ENCODE measurements at regions not wholly inside any gene's neighbourhood (a gene's known extent, or its start where the extent isn't known, plus 50 kb on each side); places are given as distances from the start of the nearest gene placed in this dataset.

DNA sequence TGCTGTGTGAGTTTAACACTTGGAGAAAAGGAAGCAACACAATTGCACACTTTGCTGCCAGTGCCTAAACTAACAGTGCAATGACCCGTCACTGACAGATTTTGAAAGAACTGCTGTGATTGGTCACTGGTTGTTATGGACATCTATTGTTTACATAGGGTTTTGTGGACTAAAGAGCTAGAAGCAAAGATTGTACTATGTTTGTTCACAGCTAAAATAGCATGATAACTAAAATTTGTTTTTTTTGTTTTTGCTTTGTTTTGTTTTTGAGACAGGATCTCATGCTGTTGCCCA, 112.4 kb upstream of the GOLGA8J start:
- no peak for DNase-seq
- H3K9me3 Mint-ChIP-seq, result no peaks in the 10 kb centered on the region
- no peaks in the 10 kb centered on the region for H3K4me1 Mint-ChIP-seq
- no peak overlapping the region for H3K27ac Mint-ChIP-seq
- H3K4me3 Mint-ChIP-seq, result no peak overlapping the region
- intact Hi-C loops (cut with micrococcal nuclease), result no loop called here
- peaks cover 45% of the 10 kb centered on the region for H3K27me3 Mint-ChIP-seq
- no peaks in the 10 kb centered on the region for H3K36me3 Mint-ChIP-seq (ENCODE audit: low read depth)

DNA sequence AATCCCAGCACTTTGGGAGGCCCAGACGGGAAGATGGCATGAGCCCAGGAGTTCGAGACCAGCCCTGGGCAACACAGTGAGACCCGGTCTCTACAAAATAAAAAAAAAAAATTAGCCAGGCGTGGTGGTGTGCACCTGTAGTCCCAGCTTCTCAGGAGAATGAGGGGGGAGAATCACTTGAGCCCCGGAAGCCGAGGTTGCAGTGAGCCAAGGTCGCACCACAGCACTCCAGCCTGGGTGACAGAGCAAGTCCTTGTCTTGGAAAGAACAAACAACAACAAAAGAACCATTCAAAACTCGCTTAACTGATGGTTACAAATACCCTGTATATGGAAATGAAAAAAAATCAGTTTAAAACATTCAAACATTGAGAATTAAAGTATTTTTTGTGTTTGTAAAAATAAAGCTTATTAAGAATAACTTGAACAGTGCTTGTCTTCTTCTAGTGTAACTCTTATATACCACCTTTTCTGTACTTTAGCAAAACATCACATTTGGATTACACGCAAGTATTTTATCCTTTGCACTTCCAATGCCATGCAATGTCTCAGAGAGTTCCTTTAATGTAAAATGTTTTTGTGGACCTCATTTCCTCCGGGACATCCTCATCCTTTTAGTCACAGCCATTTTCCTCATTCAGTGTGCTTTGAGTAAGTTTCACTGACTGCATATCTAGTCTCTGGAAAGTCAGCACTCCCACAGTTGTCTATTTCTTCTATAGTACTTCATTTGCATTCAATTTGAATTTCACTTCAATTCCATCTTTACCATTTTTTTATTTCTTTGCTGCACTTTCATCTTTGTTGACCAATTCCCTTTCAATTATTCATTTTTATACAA, 113.0 kb upstream of the GOLGA8J start:
- H3K4me3 Mint-ChIP-seq, result no peak overlapping the region

DNA sequence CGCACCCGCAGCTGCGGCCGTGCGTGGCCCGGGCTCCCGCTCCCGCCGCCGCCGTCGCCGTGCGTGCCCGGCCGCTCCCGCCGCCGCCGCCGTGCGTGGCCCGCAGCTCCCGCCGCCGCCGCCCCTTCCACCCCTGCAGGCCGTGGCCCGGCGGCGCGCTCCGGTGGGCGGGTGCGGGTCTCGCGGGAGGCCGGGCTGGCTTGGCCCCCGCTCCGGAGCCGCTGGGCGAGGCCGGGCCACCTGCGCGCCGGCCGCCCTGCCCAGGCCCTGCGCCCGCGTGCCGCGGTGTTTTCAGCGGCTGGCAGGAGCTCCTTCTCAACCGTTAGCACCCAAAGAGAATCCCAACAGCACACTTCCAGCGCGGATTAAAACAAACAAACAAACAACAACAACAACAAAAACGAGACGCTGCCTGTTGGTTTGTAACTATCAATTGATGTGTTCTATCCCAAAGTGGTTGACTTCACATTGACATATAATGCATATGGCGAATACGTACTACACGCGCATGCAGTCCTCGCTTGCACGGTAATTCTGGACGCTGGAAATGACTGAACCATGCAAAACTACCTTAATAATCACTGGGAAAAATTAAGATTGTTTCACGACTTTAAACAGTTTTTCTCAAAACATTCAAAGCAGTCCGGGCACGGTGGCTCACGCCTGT, 113.7 kb upstream of the GOLGA8J start:
- DNase-seq, result peak; percentile 30
- no peaks in the 10 kb centered on the region for H3K9me3 Mint-ChIP-seq
- H3K4me1 Mint-ChIP-seq, result no peaks in the 10 kb centered on the region
- H3K36me3 Mint-ChIP-seq (ENCODE audit: low read depth), result no peaks in the 10 kb centered on the region
- intact Hi-C loops (cut with micrococcal nuclease), result no loop called here
- H3K27me3 Mint-ChIP-seq, result peaks cover 41% of the 10 kb centered on the region
- H3K4me3 Mint-ChIP-seq, result no peak overlapping the region
- no peak overlapping the region for H3K27ac Mint-ChIP-seq

More for the DNA sequence above, 113.0 kb upstream of the GOLGA8J start:
- Mint-ChIP-seq H3K27me3 (peaks cover 45% of the 10 kb centered on the region), H3K9me3 (no peaks in the 10 kb centered on the region), H3K36me3 (ENCODE audit: low read depth) (no peaks in the 10 kb centered on the region), H3K4me1 (no peaks in the 10 kb centered on the region), H3K27ac (no peak overlapping the region)
- no peak for DNase-seq
- intact Hi-C loops (cut with micrococcal nuclease), result no loop called here

DNA sequence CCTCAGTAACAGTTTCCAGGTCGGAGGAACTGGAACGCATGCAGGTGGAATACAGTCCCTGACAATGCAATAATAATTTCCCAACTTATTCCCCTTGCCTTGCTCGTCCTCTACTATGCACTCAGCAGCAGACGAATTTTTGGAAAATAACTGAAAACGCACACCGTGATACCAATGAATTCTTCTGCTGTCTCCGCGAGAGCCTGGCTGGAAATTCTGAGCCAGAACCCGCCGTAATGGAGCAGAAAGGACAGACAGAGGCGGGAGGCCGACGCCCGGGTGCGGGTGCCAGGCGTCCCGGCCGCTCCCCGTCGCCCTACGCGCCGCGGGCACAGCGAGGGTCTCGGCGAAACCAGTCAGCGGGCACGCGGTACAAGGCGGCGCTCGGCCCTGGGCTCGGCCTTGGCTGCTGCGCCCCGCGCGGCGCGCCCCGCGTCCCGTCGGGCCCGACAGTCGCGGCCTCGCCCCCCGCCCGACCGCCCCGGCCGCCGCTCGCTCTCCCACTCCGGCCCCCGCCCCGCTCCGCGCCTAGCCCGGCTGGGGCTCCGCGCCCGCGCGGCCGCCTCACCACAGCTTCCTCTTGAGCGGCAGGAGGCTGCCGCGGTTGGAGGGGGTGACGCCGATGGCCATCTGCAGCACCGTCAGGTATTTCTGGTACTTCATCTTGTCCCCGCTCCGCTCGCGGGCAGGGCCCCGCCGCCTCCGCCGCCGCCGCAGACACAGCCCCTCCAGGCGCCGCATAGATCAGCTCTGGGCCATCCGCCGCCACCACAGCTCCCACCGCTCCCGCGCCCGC, 114.5 kb upstream of the GOLGA8J start:
- no peak overlapping the region for H3K4me3 Mint-ChIP-seq
- no peaks in the 10 kb centered on the region for H3K36me3 Mint-ChIP-seq (ENCODE audit: low read depth)
- H3K4me1 Mint-ChIP-seq, result no peaks in the 10 kb centered on the region
- intact Hi-C loops (cut with micrococcal nuclease), result no loop called here
- no peak overlapping the region for H3K27ac Mint-ChIP-seq
- H3K9me3 Mint-ChIP-seq, result no peaks in the 10 kb centered on the region
- peaks cover 41% of the 10 kb centered on the region for H3K27me3 Mint-ChIP-seq
- DNase-seq, result peak; percentile 32

- H3K4me1 Mint-ChIP-seq, result no peaks in the 10 kb centered on the region
- intact Hi-C loops (cut with micrococcal nuclease), result no loop called here
- peaks cover 10% of the 10 kb centered on the region for H3K27me3 Mint-ChIP-seq
- DNase-seq, result no peak
- no peak overlapping the region for H3K4me3 Mint-ChIP-seq
- H3K27ac Mint-ChIP-seq, result no peak overlapping the region
- no peaks in the 10 kb centered on the region for H3K36me3 Mint-ChIP-seq (ENCODE audit: low read depth)
- no peaks in the 10 kb centered on the region for H3K9me3 Mint-ChIP-seq
Observed at GRCh38 chr15:29962407-29962806, 120.3 kb upstream of the GOLGA8J start.

GRCh38 chr15:29959384-29960137, 123.2 kb upstream of the GOLGA8J start:
- DNase-seq, result no peak
- Mint-ChIP-seq H3K4me3 (no peak overlapping the region), H3K9me3 (no peaks in the 10 kb centered on the region), H3K27me3 (no peaks in the 10 kb centered on the region), H3K36me3 (ENCODE audit: low read depth) (no peaks in the 10 kb centered on the region), H3K27ac (no peak overlapping the region), H3K4me1 (no peaks in the 10 kb centered on the region)
- intact Hi-C loops (cut with micrococcal nuclease), result no loop called here

DNA sequence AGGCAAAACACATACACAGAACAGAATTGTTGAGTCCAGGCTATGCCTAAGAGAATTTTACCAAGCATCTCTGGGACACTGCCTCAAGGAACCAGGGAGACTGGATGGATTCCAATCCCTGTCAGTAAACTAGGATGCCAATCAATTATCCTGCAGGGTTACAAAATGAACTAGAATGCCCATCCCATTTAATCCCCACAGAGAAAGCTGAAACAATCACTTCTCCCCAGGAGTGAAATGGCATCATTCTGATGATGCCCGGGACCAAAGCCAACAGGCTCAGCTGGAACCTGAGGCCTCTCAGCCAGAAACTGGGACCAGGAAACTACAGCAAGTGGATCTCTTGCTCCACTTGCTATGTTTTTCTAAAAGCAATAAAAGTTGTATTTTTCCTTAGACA, 130.0 kb upstream of the TJP1 start:
- no peaks in the 10 kb centered on the region for H3K36me3 Mint-ChIP-seq (ENCODE audit: low read depth)
- H3K4me3 Mint-ChIP-seq, result no peak overlapping the region
- intact Hi-C loops (cut with micrococcal nuclease), result no loop called here

GRCh38 chr15:29945943-29946596, 123.8 kb upstream of the TJP1 start:
- Mint-ChIP-seq H3K27ac (no peak overlapping the region), H3K4me3 (no peak overlapping the region), H3K36me3 (ENCODE audit: low read depth) (no peaks in the 10 kb centered on the region), H3K4me1 (no peaks in the 10 kb centered on the region), H3K27me3 (no peaks in the 10 kb centered on the region), H3K9me3 (no peaks in the 10 kb centered on the region)
- DNase-seq, result peak; percentile 20
- intact Hi-C loops (cut with micrococcal nuclease), result no loop called here

More for the DNA sequence above, 130.0 kb upstream of the TJP1 start:
- no peaks in the 10 kb centered on the region for H3K4me1 Mint-ChIP-seq
- no peak overlapping the region for H3K27ac Mint-ChIP-seq
- no peaks in the 10 kb centered on the region for H3K9me3 Mint-ChIP-seq
- no peaks in the 10 kb centered on the region for H3K27me3 Mint-ChIP-seq
- DNase-seq, result peak; percentile 8

GRCh38 chr15:29944925-29945324, 122.7 kb upstream of the TJP1 start:
- Mint-ChIP-seq H3K36me3 (ENCODE audit: low read depth) (no peaks in the 10 kb centered on the region), H3K9me3 (no peaks in the 10 kb centered on the region), H3K27me3 (no peaks in the 10 kb centered on the region), H3K4me1 (no peaks in the 10 kb centered on the region), H3K27ac (no peak overlapping the region), H3K4me3 (no peak overlapping the region)
- intact Hi-C loops (cut with micrococcal nuclease), result no loop called here
- peak; percentile 23 for DNase-seq

- intact Hi-C loops (cut with micrococcal nuclease), result no loop called here
- Mint-ChIP-seq H3K4me3 (no peak overlapping the region), H3K27ac (no peak overlapping the region), H3K27me3 (no peaks in the 10 kb centered on the region), H3K4me1 (no peaks in the 10 kb centered on the region), H3K36me3 (ENCODE audit: low read depth) (no peaks in the 10 kb centered on the region), H3K9me3 (no peaks in the 10 kb centered on the region)
- DNase-seq, result peak; percentile 32
Observed at GRCh38 chr15:29942548-29942947, 120.3 kb upstream of the TJP1 start.

GRCh38 chr15:29942143-29942542, 119.9 kb upstream of the TJP1 start:
- Mint-ChIP-seq H3K27me3 (no peaks in the 10 kb centered on the region), H3K27ac (no peak overlapping the region), H3K9me3 (no peaks in the 10 kb centered on the region)

GRCh38 chr15:29939404-29939803, 117.1 kb upstream of the TJP1 start:
- intact Hi-C loops (cut with micrococcal nuclease), result no loop called here
- Mint-ChIP-seq H3K27me3 (peaks cover 7% of the 10 kb centered on the region), H3K36me3 (ENCODE audit: low read depth) (no peaks in the 10 kb centered on the region), H3K4me1 (no peaks in the 10 kb centered on the region), H3K27ac (no peak overlapping the region), H3K9me3 (no peaks in the 10 kb centered on the region), H3K4me3 (no peak overlapping the region)
- DNase-seq, result no peak

More at GRCh38 chr15:29942143-29942542, 119.9 kb upstream of the TJP1 start:
- peak; percentile 22 for DNase-seq
- Mint-ChIP-seq H3K4me1 (no peaks in the 10 kb centered on the region), H3K36me3 (ENCODE audit: low read depth) (no peaks in the 10 kb centered on the region), H3K4me3 (no peak overlapping the region)
- intact Hi-C loops (cut with micrococcal nuclease), result no loop called here

All from activated CD4-positive, alpha-beta T cell treated with anti-CD3 and anti-CD28 coated beads, Interleukin-2, amount 10 ng/mL, durations not matched to agents 24 days and 14 days (primary cell).